ENCODE measurements at regions not wholly inside any gene's neighbourhood (a gene's known extent, or its start where the extent isn't known, plus 50 kb on each side); places are given as distances from the start of the nearest gene placed in this dataset.
A peak's percentile ranks its signal among the peaks of the same experiment; 100 is the strongest.
"Not testable (repeated sequence)": the region's sequence is repeated elsewhere in the genome, so short reads cannot be mapped to it uniquely, and the experiment has no call there.

DNA sequence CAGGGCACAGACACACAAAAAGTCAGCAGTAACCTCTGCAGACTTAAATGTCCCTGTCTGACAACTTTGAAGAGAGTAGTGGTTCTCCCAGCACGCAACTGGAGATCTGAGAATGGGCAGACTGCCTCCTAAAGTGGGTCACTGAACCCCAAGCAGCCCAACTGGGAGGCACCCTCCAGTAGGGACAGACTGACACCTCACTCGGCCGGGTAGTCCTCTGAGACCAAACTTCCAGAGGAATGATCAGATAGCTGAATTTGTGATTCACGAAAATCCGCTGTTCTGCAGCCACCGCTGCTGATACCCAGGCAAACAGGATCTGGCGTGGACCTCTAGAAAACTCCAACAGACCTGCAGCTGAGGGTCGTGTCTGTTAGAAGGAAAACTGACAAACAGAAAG lies 2756.0 kb downstream of the RPIA start:
- H3K4me3 ChIP-seq (ENCODE audit: low read length in 2 of 2); H3K9me3 ChIP-seq (ENCODE audit: control insufficient read depth, low read length); ATAC-seq (ENCODE audit: low FRiP score); H3K4me1 ChIP-seq (ENCODE audit: control insufficient read depth in 1 of 2, insufficient read depth in 2 of 2, low read length in 2 of 2); H3K27ac ChIP-seq (ENCODE audit: low read depth in 1 of 2, low read length in 2 of 2); intact Hi-C loops (cut with DNase I); H3K36me3 ChIP-seq (ENCODE audit: control insufficient read depth in 1 of 2, insufficient read depth in 2 of 2, low read length in 1 of 2); H3K27me3 ChIP-seq (ENCODE audit: control insufficient read depth in 1 of 2, insufficient read depth in 2 of 2, low read length in 1 of 2); DNase-seq: not testable (repeated sequence)
- WGBS, 2 donors = 76 to 84% methylated on average over 6 to 7 of the region's 8 CpGs

DNA sequence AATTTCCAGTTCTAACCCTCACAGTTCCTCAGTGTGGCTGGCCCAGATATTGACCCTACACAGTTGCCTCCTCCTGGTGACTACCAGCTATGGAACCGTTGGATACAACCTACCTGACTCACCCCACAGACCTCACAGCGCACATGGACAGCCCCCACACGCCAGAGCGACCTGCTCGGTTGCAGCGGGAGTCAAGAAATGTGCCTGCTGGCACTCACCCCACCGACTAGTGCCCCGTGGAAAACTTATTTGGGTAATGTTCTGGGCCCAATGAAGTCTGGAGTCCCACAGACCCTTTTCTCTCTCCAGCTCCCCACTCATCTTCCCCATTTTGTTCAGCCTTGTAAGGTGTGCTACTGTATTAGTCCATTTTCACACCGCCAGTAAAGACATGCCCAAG lies 2770.8 kb downstream of the RPIA start:
- DNase-seq = peak in 1 of 2 donors; percentile 74
- intact Hi-C loops (cut with DNase I); H3K4me1 ChIP-seq (ENCODE audit: control insufficient read depth in 1 of 2, insufficient read depth in 2 of 2, low read length in 2 of 2); H3K4me3 ChIP-seq (ENCODE audit: low read length in 2 of 2); H3K36me3 ChIP-seq (ENCODE audit: control insufficient read depth in 1 of 2, insufficient read depth in 2 of 2, low read length in 1 of 2); ATAC-seq (ENCODE audit: low FRiP score); H3K27ac ChIP-seq (ENCODE audit: low read depth in 1 of 2, low read length in 2 of 2); H3K9me3 ChIP-seq (ENCODE audit: control insufficient read depth, low read length); H3K27me3 ChIP-seq (ENCODE audit: control insufficient read depth in 1 of 2, insufficient read depth in 2 of 2, low read length in 1 of 2): not testable (repeated sequence)
- 75 to 80% methylated on average over 9 of the region's 9 CpGs for WGBS, 2 donors

DNA sequence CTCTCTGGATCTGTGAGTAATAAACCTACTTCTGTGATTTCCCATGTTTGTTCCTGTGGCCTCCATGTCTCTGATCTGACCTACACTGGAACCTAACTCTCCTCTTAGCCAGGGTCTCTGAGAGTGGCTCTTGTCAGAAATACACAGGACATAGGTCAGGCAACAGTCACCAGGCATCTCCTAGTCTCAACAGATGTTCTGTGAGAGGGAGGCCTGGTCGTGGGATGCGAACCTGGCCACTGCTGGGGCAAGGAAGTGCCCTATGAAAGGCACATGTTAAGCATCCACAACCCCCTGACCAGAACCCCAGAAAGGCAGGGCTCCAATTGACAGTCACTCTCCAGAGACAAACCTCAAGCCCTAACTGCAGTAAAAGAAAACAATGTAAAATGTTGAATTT lies 2771.5 kb downstream of the RPIA start:
- 78 to 84% methylated on average over 2 of the region's 2 CpGs for WGBS, 2 donors
- H3K27ac ChIP-seq (ENCODE audit: low read depth in 1 of 2, low read length in 2 of 2); ATAC-seq (ENCODE audit: low FRiP score); H3K27me3 ChIP-seq (ENCODE audit: control insufficient read depth in 1 of 2, insufficient read depth in 2 of 2, low read length in 1 of 2); H3K9me3 ChIP-seq (ENCODE audit: control insufficient read depth, low read length); intact Hi-C loops (cut with DNase I); H3K36me3 ChIP-seq (ENCODE audit: control insufficient read depth in 1 of 2, insufficient read depth in 2 of 2, low read length in 1 of 2); H3K4me3 ChIP-seq (ENCODE audit: low read length in 2 of 2); H3K4me1 ChIP-seq (ENCODE audit: control insufficient read depth in 1 of 2, insufficient read depth in 2 of 2, low read length in 2 of 2): not testable (repeated sequence)
- DNase-seq = peak in 1 of 2 donors; percentile 75

GRCh38 chr2:91466780-91467363 lies 2775.4 kb downstream of the RPIA start:
- H3K4me3 ChIP-seq (ENCODE audit: low read length in 2 of 2); DNase-seq; H3K4me1 ChIP-seq (ENCODE audit: control insufficient read depth in 1 of 2, insufficient read depth in 2 of 2, low read length in 2 of 2); ATAC-seq (ENCODE audit: low FRiP score); H3K27ac ChIP-seq (ENCODE audit: low read depth in 1 of 2, low read length in 2 of 2); H3K9me3 ChIP-seq (ENCODE audit: control insufficient read depth, low read length); H3K27me3 ChIP-seq (ENCODE audit: control insufficient read depth in 1 of 2, insufficient read depth in 2 of 2, low read length in 1 of 2); intact Hi-C loops (cut with DNase I); H3K36me3 ChIP-seq (ENCODE audit: control insufficient read depth in 1 of 2, insufficient read depth in 2 of 2, low read length in 1 of 2): not testable (repeated sequence)
- WGBS, 2 donors = 16 to 33% methylated on average over 1 of the region's 1 CpG

DNA sequence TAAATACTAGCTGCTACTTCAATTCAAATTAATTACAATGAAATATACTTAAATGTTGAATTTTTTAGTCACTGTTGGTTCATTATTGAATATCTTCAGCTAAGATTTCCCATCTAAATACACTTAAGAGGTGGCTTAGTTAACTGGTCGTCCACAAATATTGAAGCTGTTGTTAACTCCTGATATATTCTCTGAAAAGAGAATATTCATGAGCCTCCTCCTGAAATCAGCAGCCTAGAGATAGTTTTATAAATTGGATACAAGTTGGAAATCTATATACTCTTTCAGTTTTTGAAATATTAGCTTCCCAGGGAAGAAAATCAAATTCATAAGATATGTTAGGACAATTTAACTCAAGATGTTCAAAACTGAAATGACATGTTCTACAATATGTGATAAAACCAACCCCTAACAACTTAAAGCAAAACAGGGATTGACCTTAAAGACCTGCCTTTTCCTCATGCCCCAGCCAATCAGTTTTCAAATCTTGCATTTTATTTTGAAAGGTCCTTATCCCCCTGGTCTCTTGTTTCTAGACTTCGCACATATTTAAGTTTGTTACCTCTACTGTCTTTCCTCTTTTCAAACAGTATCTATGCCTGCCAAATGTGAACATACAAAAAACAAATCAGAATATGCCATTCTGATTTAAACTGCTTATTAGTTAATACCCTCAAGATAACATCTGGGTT lies 2784.9 kb downstream of the RPIA start:
- H3K27ac ChIP-seq (ENCODE audit: low read depth in 1 of 2, low read length in 2 of 2); intact Hi-C loops (cut with DNase I); H3K9me3 ChIP-seq (ENCODE audit: control insufficient read depth, low read length); H3K4me1 ChIP-seq (ENCODE audit: control insufficient read depth in 1 of 2, insufficient read depth in 2 of 2, low read length in 2 of 2); H3K36me3 ChIP-seq (ENCODE audit: control insufficient read depth in 1 of 2, insufficient read depth in 2 of 2, low read length in 1 of 2); H3K4me3 ChIP-seq (ENCODE audit: low read length in 2 of 2); H3K27me3 ChIP-seq (ENCODE audit: control insufficient read depth in 1 of 2, insufficient read depth in 2 of 2, low read length in 1 of 2); DNase-seq; ATAC-seq (ENCODE audit: low FRiP score): not testable (repeated sequence)
- 39 to 51% methylated on average over 2 of the region's 2 CpGs for WGBS, 2 donors

DNA sequence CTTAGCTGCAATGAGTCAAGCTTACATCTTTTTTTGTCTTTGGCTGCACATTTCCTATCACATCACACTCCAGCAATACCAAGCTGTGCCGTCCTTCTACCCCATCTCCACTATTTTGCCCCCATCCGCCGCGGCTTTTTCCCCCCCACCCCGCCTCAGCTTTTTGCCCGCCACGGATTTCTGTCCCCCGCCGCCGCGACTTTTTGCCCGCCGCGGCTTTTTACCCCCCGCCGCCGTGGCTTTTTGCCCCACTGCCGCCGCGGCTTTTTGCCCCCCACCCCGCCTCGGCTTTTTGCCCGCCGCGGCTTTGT lies 2785.4 kb downstream of the RPIA start:
- H3K4me3 ChIP-seq (ENCODE audit: low read length in 2 of 2); H3K4me1 ChIP-seq (ENCODE audit: control insufficient read depth in 1 of 2, insufficient read depth in 2 of 2, low read length in 2 of 2); H3K36me3 ChIP-seq (ENCODE audit: control insufficient read depth in 1 of 2, insufficient read depth in 2 of 2, low read length in 1 of 2); H3K27me3 ChIP-seq (ENCODE audit: control insufficient read depth in 1 of 2, insufficient read depth in 2 of 2, low read length in 1 of 2); H3K27ac ChIP-seq (ENCODE audit: low read depth in 1 of 2, low read length in 2 of 2); intact Hi-C loops (cut with DNase I); H3K9me3 ChIP-seq (ENCODE audit: control insufficient read depth, low read length); ATAC-seq (ENCODE audit: low FRiP score): not testable (repeated sequence)
- WGBS, 2 donors = 4% methylated on average over 18 to 20 of the region's 25 CpGs
- DNase-seq = peak in 1 of 2 donors; percentile 75

GRCh38 chr2:91477291-91477690 lies 2785.8 kb downstream of the RPIA start:
- ATAC-seq (ENCODE audit: low FRiP score); H3K27ac ChIP-seq (ENCODE audit: low read depth in 1 of 2, low read length in 2 of 2); intact Hi-C loops (cut with DNase I); H3K27me3 ChIP-seq (ENCODE audit: control insufficient read depth in 1 of 2, insufficient read depth in 2 of 2, low read length in 1 of 2); H3K36me3 ChIP-seq (ENCODE audit: control insufficient read depth in 1 of 2, insufficient read depth in 2 of 2, low read length in 1 of 2); H3K9me3 ChIP-seq (ENCODE audit: control insufficient read depth, low read length); H3K4me1 ChIP-seq (ENCODE audit: control insufficient read depth in 1 of 2, insufficient read depth in 2 of 2, low read length in 2 of 2): not testable (repeated sequence)
- WGBS, 2 donors = 3% methylated on average over 42 to 51 of the region's 51 CpGs
- peak; percentile 29 to 78 for DNase-seq
- H3K4me3 ChIP-seq (ENCODE audit: low read length in 2 of 2) = peak overlapping the region; percentile 14 to 66

DNA sequence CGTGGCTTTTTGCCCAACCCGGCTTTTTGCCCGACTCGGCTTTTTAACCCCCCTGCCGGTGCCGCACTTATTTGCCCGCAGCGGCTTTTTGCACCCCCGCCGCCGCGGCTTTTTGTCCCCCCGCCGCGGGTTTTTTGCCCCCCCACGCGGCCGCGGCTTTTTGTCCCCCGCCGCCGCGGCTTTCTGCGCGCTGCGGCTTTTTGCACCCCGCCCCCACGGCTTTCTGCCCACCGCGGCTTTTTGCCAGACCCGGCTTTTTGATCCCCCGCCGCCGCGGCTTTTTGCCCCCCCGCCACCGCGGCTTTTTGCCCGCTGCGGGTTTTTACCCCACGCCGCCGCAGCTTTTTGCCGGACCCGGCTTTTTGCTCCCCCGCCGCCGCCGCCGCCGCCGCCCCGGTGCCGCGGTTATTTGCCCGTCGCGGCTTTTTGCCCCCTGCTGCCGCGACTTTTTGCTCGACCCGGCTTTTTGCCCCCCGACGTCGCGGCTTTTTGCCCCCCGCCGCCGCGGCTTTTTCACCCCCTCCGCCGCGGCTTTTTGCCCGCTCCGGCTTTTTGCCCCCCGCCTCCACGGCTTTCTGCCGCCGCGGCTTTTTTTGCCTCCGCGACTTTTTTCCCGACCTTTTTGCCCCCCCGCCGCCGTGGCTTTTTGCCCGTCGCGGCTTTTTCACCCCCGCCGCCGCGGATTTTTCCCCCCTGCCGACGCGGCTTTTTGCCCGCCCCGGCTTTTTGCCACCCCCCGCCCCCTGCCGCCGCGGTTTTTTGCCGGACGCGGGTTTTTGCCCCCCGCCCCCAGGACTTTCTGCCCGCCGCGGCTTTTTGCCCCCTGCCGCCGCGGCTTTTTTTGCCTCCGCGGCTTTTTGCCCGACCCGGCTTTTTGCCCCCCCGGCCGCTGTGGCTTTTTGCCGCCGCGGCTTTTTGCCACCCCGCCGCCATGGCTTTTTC lies 2786.5 kb downstream of the RPIA start:
- intact Hi-C loops (cut with DNase I) = no loop called here
- Histone ChIP-seq H3K27ac (ENCODE audit: low read depth in 1 of 2, low read length in 2 of 2) (no peak overlapping the region), H3K36me3 (ENCODE audit: control insufficient read depth in 1 of 2, insufficient read depth in 2 of 2, low read length in 1 of 2) (no peaks in the 10 kb centered on the region), H3K4me1 (ENCODE audit: control insufficient read depth in 1 of 2, insufficient read depth in 2 of 2, low read length in 2 of 2) (no peaks in the 10 kb centered on the region), H3K4me3 (ENCODE audit: low read length in 2 of 2) (peak overlapping the region; percentile 14 to 66), H3K27me3 (ENCODE audit: control insufficient read depth in 1 of 2, insufficient read depth in 2 of 2, low read length in 1 of 2) (no peaks in the 10 kb centered on the region), H3K9me3 (ENCODE audit: control insufficient read depth, low read length) (no peaks in the 10 kb centered on the region)
- ATAC-seq (ENCODE audit: low FRiP score) (peak; percentile 78), DNase-seq (peak; percentile 52 to 81)
- 2% methylated on average over 123 of the region's 123 CpGs for WGBS, 2 donors
